ENCODE measurements at regions not wholly inside any gene's neighbourhood (a gene's known extent, or its start where the extent isn't known, plus 50 kb on each side); places are given as distances from the start of the nearest gene placed in this dataset.

DNA sequence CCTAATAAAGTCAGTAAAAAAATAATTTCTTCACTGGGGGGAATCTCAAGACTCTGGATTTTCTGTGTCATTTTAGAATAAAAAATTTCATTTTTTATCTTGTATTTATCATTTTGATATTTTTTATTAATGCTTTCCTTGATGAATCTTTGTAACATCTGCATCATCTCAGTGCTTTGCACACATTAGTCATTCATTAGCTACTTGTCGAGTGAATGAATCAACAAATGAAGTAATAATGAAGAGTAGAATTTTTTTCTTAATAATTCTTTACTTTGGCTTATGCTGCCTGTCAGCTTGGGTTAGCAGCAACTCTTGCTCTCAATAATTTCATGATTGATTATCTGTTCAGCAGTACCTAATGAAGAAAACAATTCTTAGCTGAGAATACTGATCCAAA, 530.8 kb downstream of the GRXCR1 start:
- no peaks in the 10 kb centered on the region for H3K27me3 ChIP-seq
- no peak overlapping the region for H3K4me3 ChIP-seq
- H3K36me3 ChIP-seq (ENCODE audit: low read depth, missing control alignments): no peaks in the 10 kb centered on the region
- no peaks in the 10 kb centered on the region for H3K4me1 ChIP-seq
- intact Hi-C loops (cut with DNase I; ENCODE audit: low total_unique reads): no loop called here
- WGBS, 2 donors: 60 to 72% methylated on average over 1 of the region's 1 CpG
- H3K27ac ChIP-seq: no peak overlapping the region
- no peak for DNase-seq
- no peaks in the 10 kb centered on the region for H3K9me3 ChIP-seq
- no peak for TF ChIP-seq CTCF (IDR thresholded peaks at IDR 0.05)
- TF ChIP-seq POLR2A (IDR thresholded peaks at IDR 0.05): no peak

- H3K27ac ChIP-seq: no peak overlapping the region
- H3K4me1 ChIP-seq: no peaks in the 10 kb centered on the region
- 89 to 91% methylated on average over 1 of the region's 1 CpG for WGBS, 2 donors
- DNase-seq: no peak
- H3K9me3 ChIP-seq: no peaks in the 10 kb centered on the region
- intact Hi-C loops (cut with DNase I; ENCODE audit: low total_unique reads): no loop called here
- no peaks in the 10 kb centered on the region for H3K27me3 ChIP-seq
- TF ChIP-seq CTCF (IDR thresholded peaks at IDR 0.05) (no peak), POLR2A (IDR thresholded peaks at IDR 0.05) (no peak)
- no peaks in the 10 kb centered on the region for H3K36me3 ChIP-seq (ENCODE audit: low read depth, missing control alignments)
- no peak overlapping the region for H3K4me3 ChIP-seq
Measured at GRCh38 chr4:43425206-43425605, 532.7 kb downstream of the GRXCR1 start.

- H3K27me3 ChIP-seq: no peaks in the 10 kb centered on the region
- no peaks in the 10 kb centered on the region for H3K9me3 ChIP-seq
- no peak overlapping the region for H3K27ac ChIP-seq
- WGBS, 2 donors: 39 to 50% methylated on average over 1 of the region's 1 CpG
- no peak overlapping the region for H3K4me3 ChIP-seq
- intact Hi-C loops (cut with DNase I; ENCODE audit: low total_unique reads): no loop called here
- DNase-seq: no peak
- H3K36me3 ChIP-seq (ENCODE audit: low read depth, missing control alignments): no peaks in the 10 kb centered on the region
- TF ChIP-seq POLR2A (IDR thresholded peaks at IDR 0.05) (no peak), CTCF (IDR thresholded peaks at IDR 0.05) (no peak)
- no peaks in the 10 kb centered on the region for H3K4me1 ChIP-seq
Measured at GRCh38 chr4:43435291-43435690, 542.8 kb downstream of the GRXCR1 start.

- intact Hi-C loops (cut with DNase I; ENCODE audit: low total_unique reads): no loop called here
- H3K36me3 ChIP-seq (ENCODE audit: low read depth, missing control alignments): no peaks in the 10 kb centered on the region
- no peak overlapping the region for H3K4me3 ChIP-seq
- TF ChIP-seq POLR2A (IDR thresholded peaks at IDR 0.05) (no peak), CTCF (IDR thresholded peaks at IDR 0.05) (no peak)
- no peak for DNase-seq
- no peaks in the 10 kb centered on the region for H3K4me1 ChIP-seq
- H3K27me3 ChIP-seq: no peaks in the 10 kb centered on the region
- H3K9me3 ChIP-seq: no peaks in the 10 kb centered on the region
- no peak overlapping the region for H3K27ac ChIP-seq
Measured at GRCh38 chr4:43452948-43453347, 560.4 kb downstream of the GRXCR1 start.

DNA sequence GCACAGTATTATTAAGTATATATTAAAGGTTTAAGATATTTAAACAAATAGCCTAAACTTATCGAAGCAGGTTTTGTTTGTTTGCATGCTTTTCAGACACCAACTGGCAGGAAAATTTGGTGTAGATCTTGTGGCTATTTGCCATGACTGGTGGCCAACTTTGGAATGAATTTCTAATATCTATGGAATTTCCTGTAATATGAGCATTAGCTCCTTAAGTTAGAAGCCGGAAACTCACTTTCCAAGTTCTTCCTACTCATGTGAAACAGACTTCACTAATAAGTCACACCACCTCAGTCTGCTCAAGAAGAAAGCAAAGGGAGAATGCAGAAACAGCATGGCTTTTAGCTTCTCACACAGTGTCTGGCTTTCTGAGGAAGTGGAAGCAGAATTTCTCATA, 563.9 kb downstream of the GRXCR1 start:
- intact Hi-C loops (cut with DNase I; ENCODE audit: low total_unique reads): no loop called here
- no peak overlapping the region for H3K27ac ChIP-seq
- H3K36me3 ChIP-seq (ENCODE audit: low read depth, missing control alignments): no peaks in the 10 kb centered on the region
- TF ChIP-seq POLR2A (IDR thresholded peaks at IDR 0.05) (no peak), CTCF (IDR thresholded peaks at IDR 0.05) (no peak)
- 60 to 71% methylated on average over 2 of the region's 2 CpGs for WGBS, 2 donors
- no peak overlapping the region for H3K4me3 ChIP-seq
- H3K9me3 ChIP-seq: no peaks in the 10 kb centered on the region
- no peaks in the 10 kb centered on the region for H3K27me3 ChIP-seq
- H3K4me1 ChIP-seq: no peaks in the 10 kb centered on the region
- no peak for DNase-seq
